HG03280 (cell line): ENCODE measurements at regions not wholly inside any gene's neighbourhood (a gene's known extent, or its start where the extent isn't known, plus 50 kb on each side); places are given as distances from the start of the nearest gene placed in this dataset.
A peak's percentile ranks its signal among the peaks of the same experiment; 100 is the strongest.

Source experiments
- ATAC-seq: cut with Tn5 transposase; IDR thresholded peaks from one replicate; pipeline ENCODE4 v1.9.1; 2021; ENCODE audit warnings: mild to moderate bottlenecking, moderate library complexity; ENCODE audit not compliant: unreplicated experiment

DNA sequence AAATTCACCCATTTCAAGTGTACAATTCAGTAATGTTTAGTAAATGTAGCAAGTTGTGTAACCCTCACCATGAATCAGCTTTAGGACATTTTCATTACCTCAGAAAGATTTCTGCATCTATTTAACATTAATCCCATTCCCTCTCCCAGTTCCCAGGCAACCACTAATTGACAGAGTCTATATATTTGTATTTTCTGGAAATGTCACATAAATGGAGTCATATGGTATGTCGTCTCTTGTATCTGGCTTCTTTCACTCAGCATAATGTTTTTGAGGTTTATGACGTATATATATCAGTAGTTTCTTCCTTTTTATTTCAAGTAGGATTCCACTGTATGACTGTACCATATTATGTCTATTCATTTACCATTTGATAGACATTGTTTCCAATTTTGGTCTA is 199.8 kb downstream of the CYB561 start:
- ATAC-seq, result no peak

DNA sequence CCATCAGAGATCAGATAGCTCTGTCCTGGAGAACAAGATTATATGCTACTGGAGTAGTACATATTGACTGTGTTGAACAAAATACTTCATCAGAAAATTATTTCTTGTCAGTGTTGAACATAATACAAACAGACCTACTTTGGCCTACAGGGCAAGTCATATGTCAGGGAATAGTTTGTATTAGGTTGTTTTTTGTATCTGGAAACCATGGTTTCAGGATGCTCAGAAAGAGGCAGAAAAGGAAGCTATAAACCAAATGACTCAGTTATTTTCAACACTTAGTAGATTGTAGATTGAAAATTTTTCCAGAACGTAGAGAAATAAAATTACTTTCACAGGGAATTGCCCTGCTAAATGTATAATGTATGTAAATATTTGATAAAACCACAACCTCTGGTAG is 198.4 kb downstream of the CYB561 start:
- ATAC-seq, result no peak

DNA sequence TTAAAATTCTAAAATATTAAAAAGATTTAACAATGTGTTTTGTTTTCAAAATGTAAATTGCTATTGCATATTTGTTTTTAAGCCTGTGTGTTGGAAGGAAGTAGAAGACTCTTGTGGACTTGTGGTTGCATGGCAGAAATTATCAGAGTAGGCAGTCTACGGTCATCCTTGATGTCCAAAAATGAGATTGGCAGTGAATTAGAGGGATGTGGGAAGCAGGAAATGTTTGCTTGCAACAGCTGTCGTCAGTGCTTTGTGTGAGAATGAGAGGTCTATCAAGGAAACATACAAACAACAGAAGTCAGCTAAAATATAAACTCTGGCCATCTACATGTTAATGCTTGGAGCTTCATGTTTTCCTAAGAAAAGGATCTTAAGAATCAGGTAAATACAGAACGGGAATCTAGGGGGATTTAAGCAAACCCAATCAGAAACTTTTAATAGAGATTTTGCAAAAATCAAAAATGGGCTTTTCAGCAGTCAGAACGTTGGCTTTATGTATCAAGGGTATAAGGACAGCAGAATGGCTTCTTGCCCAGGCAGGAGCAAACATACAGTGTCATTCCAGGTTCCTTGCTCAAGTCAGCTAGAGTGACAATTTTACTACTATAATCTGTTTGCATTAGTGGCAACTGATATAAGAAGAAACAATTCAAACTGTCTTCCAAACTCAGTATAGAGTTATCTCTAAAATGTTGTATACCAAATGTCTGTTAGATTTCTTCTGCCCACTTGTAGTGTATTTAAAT is 196.7 kb downstream of the CYB561 start:
- ATAC-seq, result no peak

DNA sequence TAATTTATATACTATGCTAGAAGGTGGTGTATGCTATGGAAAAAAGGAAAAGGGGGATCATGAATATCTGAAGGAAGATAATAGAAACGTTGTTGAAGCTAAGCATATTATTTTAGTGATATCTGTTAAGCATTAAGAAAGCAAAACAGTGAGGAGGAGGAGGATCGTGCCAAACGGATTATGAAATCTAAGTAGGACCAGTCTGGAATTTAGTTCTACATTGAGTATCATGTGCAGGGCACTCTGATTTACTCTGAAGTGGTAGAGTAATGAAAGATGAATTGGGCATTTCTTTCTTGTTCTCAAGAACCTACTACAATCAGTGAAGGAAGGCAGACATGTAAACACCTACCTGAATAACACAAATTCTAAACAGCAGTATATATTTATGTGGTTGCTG is 195.3 kb downstream of the CYB561 start:
- no peak for ATAC-seq

DNA sequence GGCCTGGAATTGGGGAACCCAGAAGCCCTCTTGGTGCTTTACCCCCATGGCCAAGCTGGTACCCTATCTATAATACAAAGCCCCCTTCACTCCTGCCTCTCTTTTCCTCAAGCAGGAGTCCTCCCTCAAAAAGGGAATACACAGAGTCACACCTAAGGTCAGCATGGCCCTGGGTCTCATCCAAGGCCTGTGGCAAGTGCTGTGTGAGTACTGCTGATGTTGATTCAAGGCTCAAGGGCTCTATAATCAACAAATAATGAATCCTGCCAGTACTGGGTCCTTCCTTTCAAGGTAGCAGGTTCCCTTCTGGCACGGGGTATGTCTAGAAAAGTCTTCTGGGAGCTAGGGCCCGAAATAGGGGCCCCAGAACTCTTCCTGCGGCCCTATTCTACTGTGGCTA is 187.3 kb downstream of the CYB561 start:
- ATAC-seq, result no peak

DNA sequence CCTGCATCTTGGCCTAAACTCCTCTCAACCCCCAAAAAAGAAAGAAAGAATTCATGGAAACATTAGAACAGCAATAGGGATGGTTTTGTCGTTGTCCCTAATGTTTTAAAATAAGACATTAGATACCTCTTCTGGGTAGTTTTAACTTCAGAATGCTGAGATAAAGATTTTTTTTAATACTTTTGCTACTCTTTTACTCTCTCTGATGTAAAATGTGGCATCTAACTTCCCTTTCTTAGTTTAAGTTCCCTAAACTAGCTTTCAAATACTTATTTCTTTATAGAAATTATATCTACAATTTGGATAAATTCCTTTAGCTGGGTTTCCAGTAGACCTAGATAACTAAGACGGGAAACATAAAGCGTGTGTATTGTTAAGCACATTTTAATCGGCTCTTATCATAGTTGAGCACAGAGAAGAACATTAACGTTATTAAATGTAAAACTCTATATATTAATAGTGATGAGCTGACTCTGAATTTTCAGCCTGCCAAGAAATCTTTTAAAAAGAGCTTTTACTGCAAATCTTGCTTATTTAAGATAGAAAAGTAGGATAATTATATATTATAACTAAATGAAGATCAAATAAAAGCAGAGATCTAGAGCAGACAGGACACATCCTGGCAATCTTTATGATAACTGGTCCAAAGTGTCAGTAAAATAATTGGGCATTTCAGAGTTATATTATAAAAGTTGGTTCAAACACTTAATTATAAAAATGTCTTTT is 183.2 kb downstream of the CYB561 start:
- no peak for ATAC-seq

DNA sequence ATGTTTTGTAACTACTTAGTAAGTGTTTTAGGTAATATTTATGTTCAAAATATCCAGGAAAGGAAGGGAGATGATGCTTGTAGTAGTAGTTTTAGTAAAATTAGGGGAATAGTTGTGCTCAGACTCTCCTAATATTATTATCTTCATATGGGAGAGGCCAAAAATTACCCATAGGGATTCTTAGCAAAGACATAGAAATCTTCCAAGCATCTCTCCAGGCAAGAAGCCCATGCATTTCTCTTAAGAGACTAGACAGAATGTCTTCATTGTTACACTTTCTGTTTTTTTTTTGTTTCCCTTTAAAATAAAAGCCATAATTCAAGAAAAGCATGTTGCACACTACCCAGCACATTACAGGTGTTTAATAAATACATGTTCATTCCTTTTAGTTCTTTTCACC is 180.6 kb downstream of the CYB561 start:
- ATAC-seq, result no peak

DNA sequence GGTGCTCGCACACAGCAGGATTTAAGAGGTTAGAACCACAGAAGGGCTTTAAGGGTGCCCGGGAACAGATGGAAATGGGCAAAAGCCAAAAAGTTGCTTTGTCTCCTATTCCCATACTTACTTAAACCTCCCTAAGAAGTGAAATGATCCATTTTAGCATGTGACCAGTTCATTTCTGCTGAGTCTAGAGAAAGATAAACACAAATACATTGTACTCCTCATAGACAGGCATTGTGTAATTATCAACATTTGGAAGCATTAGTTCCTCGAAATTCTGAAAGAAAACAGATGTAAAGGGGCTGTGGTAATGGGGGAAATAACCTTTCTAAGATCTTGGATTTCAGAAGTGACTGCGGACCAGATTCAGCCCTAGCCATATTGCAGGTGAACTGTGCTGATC is 178.3 kb downstream of the CYB561 start:
- no peak for ATAC-seq

DNA sequence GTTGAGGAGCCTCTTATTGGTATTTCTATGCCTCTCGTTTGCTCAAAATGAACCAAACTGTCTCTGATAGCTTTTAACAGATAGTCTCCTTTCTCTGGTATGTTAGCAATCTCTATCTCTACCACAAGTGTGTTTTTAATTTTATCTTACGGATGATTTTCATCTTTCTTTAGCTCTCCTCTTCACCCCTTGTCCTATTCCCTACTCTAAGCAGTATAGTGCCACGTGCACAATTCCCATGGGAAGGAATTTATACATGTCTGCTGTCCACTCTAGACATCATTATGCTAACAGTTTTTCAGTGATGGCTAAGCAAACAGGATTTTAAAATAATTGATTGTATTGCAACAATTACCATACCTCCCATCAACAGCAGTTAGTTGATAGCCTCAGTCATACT is 177.3 kb downstream of the CYB561 start:
- ATAC-seq, result no peak

DNA sequence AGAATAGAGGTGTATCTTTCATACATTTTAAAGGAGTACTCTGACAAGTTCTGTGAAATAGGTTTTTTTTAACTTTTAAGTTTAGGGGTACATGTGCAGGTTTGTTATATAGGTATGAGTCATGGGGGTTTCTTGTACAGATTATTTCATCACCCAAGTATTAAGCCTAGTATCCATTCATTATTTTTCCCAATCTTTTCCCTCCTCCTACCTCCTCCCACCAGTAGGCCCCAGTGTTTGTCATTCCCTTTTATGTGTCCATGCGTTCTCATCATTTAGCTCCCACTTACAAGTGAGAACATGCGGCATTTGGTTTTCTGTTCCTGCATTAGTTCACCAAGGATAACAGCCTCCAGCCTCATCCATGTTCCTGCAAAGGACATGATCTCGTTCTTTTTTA is 175.5 kb downstream of the CYB561 start:
- no peak for ATAC-seq

DNA sequence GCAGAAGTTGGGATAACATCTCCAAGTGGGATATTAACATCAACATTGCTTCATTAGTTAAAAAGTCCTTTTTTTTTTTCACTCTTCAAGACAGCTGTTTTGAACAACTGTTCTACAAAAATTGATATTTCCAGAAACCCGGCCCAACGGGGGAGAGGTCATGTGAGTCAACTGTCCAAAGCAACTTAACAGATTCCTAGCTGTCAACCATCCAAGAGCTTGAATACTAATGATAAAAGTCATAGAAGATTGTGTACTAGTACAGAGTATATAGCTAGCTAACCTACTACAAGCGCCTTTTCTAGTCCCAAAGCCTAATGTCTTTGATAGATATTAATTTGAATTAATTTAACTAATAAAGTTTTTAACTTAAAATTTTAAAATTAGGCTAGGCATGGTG is 172.0 kb downstream of the CYB561 start:
- ATAC-seq, result no peak

DNA sequence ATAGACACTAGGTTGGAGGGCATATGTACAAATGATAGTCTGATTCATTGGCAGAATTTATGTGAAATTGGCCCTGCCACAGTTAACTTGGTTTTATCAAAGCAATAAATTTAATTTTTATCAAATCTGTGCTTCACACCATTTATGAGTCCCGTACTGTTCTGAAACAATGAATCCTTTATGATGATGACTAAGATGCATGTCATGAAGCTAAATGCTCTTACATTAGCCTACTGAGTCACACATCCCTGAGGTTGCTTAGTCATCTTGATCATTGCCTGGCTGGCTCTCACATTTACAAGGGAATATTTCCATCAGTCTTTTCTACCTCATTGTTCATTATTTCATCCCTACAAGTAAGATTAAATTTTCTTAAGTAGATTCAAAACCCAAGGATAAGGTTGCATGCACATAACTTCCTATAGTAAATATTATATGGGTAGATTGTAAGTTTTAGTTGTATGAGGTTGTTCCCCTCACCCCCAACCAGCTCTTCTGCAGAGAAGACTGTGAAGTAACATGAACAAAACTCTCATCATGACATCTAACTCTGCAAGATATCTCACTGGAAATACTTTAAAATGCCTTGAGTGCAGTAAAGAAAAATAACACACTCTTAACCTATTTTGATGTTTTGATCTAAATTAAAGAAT is 170.7 kb downstream of the CYB561 start:
- no peak for ATAC-seq

DNA sequence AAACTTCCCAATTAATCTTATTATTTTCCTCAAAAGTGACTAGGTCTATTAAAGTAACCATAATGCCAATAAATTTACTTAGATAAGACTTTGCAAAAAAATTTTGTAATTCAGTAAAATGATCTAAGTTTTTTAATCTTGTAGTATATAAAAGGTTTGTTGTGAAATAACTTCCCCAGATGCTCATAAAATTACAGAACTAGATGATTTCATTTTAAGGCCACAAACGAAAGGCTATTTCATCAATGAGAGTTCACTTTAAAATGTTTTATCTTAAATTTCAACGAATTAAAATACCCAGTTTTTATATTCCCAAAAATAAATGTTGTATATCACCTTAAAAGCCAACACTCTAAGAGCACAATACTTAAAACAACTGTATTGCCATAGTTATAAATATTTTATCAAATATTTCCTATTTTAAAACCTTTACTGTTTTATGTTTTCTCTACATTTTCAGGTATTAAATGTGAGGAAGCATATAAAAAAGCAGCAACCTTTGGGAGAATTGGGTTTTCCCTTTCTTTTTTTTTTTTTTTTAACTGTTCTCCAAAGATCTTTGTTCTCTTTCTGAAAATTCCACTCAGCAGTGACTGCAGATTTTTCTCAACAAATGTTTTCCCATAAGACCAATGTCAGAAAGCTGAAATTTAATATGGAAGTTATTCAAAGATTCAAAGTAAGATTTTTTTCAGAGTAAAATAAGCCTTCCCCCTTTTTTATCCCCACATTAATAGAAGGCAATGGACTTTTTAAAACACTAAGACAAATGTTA is 169.9 kb downstream of the CYB561 start:
- ATAC-seq, result no peak

DNA sequence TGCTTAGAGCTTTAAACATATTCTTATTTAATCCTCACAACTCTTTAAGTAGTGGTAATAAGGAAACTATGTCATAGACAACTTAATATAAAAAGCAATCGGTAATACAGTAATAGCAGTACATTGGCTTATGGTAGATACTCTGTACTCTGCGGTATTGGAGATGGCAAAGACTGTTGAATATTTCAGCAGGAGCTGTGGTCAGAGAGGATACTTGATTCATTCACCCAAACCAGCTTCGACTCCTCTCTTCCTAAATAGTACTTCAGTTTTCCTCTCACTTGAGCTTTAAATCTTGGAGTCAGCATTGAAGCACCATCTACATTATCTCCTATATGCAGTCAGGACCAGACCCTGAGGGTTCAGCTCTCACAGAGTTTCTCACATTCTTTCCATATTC is 169.3 kb downstream of the CYB561 start:
- no peak for ATAC-seq

DNA sequence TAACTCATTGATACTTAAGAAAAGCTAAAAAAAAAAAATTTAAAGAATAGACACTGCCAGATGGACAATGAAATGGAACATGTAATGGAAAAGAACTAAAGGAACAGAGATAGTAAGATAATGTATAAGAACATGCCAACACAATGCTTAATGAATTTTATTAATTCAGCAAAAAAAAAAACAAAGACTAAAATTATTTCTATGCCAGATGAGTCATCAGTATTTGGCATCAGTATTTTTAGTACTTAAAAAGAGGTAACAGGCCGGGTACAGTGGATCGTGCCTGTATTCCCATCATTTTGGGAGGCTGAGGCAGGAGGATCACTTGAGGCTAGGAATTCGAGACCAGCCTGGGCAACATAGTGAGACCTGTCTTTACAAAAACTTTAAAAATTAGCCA is 168.5 kb downstream of the CYB561 start:
- ATAC-seq, result no peak

DNA sequence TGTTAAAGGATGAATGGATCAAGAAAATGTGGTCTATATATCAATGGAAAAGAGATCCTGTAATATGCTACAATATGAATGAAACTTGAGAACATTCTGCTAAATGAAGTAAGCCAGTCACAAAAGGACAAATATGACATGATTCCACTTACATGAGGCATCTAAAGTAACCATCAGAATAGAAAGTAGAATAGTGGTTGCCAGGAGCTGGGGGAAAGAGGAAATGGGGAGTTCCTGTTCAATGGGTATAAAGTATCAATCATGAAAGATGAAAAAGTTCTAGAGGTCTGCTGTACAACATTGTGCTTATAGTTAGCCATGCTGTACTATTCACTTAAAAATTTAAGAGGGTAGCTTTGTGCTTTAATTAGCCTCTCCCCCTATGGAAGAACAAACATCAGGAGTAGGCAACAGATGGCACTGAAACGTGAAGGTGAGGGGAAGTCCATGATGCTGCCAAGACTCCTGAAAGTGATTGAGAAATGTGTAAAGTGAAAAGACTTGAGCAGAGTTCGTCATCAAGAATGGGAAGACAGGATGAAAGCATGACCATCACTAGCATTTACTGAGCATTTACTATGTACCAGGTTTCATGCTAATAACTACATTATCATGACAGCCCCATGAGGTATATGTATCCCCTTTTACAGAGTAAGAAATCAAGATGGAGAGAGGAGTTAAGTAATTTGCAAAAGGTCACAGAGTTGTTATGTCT is 167.2 kb downstream of the CYB561 start:
- no peak for ATAC-seq

DNA sequence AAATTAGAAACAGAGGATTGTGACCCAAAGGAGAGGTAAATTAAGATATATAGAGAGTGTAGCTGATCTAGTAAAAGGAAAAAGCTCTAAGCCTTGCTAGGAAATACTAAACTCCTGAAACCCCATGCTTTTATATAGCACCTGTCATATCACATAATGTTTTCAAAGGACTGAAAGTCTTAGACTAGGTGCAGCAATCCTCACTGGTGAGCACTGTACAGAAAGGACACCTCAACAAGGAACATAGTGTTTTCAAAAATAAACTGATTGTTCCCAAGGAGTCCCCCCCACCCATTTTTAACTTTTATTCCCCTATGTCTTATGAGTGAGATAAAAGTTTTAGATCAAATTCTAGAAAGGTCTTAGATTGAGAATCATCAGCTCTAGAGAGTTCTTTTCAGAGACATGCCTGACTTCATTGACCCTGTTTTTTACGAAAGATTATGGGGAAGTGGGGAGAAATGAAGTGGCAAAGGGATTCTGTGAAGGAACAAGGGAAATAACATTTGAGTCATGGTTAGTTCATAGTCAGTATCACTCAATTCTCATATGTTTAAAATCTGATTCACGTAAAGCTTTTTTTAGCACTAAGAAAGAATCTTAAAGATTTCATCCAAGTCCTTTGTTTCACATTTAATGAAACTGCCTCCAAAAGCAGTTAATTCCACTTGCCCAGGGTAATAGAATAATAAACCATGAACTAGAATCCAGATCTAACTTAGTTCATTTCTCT is 166.4 kb downstream of the CYB561 start:
- no peak for ATAC-seq

DNA sequence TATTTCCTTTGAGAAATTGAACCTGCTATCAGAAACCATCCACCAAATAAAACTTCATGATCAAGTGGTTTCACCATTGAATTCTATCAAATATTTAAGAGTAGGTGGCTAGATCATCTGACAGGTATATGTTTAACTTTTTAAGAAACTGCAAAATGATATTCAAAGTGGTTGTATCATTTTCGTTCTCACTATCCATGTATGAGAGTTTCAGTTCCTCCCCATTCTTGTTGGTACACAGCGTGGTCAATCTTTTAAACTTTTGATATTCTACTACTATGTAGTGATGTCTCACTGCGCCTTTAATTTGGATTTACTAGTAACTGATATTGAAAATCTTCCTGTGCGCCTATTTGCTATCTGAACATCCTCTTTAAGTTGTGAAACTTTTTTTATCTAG is 163.7 kb downstream of the CYB561 start:
- ATAC-seq, result peak; percentile 57

DNA sequence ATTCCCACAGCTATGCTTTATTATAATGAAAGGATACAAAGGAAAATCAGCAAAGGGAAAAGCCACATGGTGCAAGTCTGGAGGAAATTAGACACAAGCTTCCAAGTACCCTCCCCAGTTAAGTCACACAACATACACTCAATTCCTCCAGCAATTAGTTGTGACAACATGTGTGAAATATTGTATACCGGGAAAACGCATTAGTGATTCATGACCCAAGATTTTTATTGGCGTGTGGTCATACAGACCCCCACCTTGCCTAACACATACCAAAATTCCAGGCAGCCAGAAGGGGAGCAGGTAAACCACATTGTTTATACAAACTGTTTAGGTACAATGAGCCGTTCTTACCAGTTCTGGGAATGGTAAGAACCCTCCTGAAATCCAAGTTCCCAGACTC is 160.6 kb downstream of the CYB561 start:
- ATAC-seq, result no peak

DNA sequence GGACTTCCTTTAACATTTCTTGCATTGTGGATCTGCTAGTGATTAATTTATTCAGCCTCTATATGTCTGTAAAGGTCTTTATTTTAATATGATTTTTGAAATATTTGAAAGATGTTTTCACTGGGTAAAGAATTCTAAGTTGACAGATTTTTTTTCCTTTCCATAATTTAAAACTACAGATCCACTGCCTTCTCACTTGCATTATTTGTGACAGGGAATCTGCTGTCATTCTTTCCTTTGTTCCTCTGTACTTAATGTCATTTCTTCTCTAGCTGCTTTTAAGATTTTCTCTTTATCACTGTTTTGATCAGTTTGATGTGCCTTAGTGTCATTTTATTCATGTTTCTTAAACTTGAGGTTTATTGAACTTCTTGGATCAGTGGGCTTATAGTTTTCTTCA is 159.9 kb downstream of the CYB561 start:
- no peak for ATAC-seq
